ENCODE measurements at regions not wholly inside any gene's neighbourhood (a gene's known extent, or its start where the extent isn't known, plus 50 kb on each side); places are given as distances from the start of the nearest gene placed in this dataset.
"Not testable (repeated sequence)": the region's sequence is repeated elsewhere in the genome, so short reads cannot be mapped to it uniquely, and the experiment has no call there.

GRCh38 chr9:26664087-26664773 lies 228.4 kb downstream of the CAAP1 start:
- DNase-seq, result not testable (repeated sequence)

GRCh38 chr9:26662476-26662875 lies 230.1 kb downstream of the CAAP1 start:
- no peak for DNase-seq

- DNase-seq, result no peak
Observed at GRCh38 chr9:26658476-26658875, 234.1 kb downstream of the CAAP1 start.

- DNase-seq, result no peak
Observed at GRCh38 chr9:26657958-26658357, 234.6 kb downstream of the CAAP1 start.

- no peak for DNase-seq
Observed at GRCh38 chr9:26656003-26656870, 236.4 kb downstream of the CAAP1 start.

GRCh38 chr9:26655166-26655565 lies 237.4 kb downstream of the CAAP1 start:
- DNase-seq, result no peak

DNA sequence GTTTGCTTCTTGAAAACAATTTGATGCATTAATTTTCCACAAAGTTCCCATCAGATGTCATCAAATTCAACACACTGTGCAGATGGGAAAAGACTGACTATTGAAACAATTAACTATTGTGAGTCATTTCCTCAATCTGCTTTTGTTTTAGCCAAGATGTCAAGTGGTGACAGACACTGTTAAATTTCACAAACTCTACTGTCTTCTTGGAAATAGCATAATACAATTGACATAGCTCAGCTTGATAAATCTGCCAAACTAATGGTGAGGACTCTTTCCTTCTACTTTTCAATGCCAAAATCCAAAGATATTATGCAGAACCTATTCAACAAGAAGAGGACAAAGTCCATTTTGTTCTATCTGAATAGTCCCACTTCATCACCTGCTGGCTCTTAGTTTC lies 242.3 kb downstream of the CAAP1 start:
- DNase-seq, result no peak

- no peak for DNase-seq
Observed at GRCh38 chr9:26643826-26644225, 248.8 kb downstream of the CAAP1 start.

DNA sequence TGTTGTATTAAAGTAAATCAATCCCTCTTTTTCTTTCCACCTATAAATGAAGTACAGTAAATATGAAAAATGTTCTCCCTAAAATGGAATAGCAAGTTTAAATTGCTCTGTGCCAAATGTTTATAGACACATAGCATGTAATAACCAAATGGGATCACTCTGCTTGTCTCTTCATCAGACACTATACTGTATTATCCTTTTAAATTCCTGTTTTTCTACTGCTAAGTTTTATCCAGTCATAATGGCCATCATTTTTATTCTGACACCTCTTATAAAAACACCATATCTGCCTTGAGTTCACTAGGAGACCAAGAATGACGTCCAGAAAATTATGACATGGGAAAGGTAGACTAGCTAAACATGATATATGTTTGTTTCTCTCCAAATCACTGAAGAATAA lies 252.8 kb downstream of the CAAP1 start:
- DNase-seq, result no peak

DNA sequence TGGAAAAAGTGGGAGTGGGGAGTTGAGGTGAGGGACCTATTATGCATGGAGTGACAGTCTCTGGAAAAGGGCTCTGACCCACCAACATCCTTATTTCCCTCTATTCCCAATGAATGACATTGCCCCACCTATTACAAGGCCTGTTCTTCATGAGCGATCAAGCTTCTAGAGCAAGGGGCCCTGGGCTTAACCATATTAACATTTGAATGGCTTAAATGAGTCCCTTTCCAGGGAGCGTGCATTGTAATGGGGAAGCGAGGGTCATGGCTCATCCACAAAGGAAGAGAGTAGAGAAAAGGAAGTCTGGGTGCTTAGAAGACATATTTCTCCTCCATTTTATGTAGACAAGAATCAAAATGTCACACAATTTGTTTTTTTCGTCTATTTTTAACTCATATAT lies 255.5 kb downstream of the CAAP1 start:
- no peak for DNase-seq

DNA sequence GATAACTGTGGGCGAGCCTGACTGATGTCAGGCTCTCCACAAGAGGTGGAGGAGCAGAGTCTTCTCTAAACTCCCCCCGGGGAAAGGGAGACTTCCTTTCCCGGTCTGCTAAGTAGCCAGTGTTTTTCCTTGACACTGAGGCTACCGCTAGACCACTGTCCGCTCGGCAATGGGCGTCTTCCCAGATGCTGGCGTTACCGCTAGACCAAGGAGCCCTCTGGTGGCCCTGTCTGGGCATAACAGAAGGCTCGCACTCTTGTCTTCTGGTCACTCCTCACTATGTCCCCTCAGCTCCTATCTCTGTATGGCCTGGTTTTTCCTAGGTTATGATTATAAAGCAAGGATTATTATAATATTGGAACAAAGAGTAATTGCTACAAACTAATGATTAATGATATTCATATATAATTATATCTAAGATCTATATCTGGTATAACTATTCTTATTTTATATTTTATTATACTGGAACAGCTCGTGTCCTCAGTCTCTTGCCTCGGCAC lies 278.7 kb downstream of the CAAP1 start:
- DNase-seq, result not testable (repeated sequence)

GRCh38 chr9:26612211-26612610 lies 280.4 kb downstream of the CAAP1 start:
- no peak for DNase-seq

- no peak for DNase-seq
Observed at GRCh38 chr9:26606756-26607155, 285.8 kb downstream of the CAAP1 start.

DNA sequence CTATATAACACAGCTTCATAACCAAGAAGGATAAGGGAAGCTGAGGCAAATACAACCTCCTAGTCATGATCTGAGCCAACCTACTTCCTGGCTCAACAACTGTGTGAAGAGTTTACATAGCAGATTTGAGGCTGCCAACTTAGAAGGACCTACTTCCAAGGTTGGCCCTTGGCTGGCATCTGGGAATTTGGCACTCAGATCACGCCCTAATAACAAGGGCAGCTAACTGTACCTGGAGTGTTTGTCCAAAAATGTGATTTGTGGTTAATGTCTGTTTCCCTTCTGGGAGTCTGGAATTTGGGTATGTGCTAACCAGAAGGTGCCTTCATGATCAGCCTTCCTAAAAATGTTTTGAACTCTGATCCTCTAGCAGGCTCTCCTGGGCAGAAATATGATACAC lies 287.2 kb downstream of the CAAP1 start:
- no peak for DNase-seq

DNA sequence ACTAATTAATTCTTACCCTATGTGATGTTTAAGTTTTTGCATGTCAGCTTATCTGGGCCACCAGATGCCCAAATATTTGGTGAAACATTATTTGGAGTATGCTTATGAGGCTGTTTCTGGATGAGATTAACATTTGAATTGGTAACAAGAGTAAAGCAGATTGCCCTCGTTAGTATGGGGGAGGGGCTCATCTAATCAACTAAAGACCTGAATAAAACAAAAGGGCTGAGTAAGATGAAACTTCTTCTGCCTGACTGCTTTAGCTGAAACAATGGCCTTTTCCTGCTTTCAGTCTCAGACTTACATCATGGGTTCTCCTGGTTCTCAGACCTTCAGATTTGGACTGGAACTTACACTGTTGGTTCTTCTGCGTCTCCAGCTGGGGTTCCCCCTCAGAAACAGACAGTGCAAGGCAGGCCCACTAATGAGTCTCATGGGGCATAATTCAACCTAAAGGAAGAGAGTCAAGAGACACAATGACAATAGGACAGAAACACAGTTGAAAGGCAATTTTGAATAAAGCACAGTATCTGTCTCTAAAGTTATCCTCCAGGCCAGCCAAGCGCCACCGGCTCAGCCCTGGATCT lies 288.4 kb downstream of the CAAP1 start:
- DNase-seq, result no peak

DNA sequence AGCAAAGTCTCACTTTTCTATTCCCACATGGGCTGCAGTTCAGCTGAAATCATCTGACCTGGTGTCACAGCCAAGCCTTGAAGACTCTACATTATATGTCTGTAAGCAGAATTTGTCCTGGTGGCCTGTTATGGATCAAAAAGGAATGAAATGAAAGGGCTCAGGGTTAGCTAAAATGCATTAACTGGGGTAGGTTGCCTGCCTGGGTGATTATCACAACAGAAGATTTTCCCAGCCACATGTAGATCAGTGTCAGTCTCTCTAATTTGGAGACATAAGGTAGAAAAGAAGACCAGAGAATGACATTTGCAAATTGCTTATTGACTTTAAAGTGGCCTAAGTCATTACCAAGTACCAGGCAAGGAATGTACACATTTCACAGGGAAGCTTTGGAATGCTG lies 289.0 kb downstream of the CAAP1 start:
- no peak for DNase-seq

DNA sequence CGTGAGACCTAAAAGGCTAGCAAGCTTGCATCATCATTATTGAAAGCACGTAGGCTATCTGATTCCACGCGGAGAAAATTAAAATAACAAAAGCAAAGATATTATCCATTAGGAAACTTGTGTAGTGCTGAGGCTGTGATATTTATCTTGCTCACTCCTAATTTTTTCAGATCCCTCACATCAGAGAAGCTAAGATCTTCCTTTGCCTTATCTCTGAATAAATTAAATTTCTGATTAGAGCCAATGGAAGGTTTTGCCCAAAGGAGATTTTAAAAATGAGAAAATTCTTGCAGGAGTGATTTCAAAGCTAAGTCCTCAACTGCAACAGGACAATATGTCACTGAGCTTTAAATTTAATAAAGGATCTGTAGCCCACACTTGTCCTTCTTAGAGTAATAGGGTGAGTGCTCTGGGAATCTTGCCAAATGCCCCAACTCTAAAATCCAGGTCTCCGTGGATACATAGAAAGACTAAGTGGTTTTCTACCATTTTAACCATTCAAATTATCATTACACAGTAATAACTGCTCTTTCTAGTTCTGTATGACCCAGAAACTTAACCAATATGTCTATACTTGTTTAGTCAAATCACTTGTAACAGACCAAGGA lies 295.0 kb downstream of the CAAP1 start:
- DNase-seq, result peak; percentile 69

GRCh38 chr9:26579056-26579455 lies 313.5 kb downstream of the CAAP1 start:
- DNase-seq, result no peak

DNA sequence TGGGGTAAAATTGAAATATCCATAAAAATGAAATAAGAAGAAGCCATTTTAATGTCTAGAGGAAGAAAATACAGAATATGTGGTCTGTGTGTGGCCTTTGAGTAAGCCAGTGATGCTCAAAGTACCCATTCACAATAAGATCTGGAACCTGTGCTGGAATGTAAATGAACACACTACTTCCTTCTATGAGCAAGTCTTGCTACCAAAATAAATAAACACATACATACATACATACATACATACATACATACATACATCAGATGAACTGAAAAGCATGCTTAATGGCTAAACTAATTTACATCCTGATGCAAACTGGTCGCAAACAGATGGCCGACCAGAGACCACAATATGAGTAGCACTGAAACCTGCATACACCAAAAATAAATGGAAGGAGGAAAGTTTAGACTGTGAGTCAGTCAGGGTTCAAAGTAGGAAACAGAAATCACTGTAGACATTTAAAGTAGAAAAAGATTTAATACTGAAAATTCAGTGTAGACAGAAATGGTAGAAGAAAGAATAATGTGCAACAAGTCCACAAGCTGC lies 317.6 kb downstream of the CAAP1 start:
- no peak for DNase-seq

DNA sequence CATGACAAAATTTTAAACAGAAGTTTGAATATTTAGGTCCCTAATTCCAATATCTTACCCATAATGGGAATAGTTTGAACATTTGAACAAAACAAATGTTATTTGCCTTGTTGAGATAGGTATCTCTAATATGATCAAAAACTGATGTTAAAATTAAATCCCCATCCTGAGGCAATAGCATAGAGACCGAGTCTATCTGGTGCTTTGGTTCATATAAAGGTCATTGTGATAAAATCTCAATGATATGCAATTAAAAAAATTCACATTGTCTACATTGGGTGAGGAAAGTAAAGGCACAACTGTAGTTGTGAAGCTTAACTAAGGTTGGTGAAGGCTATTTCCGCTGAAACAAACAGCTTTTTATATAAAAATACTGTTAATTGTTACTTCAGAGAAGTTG lies 318.3 kb downstream of the CAAP1 start:
- DNase-seq, result no peak

- DNase-seq, result no peak
Observed at GRCh38 chr9:26567976-26568375, 324.6 kb downstream of the CAAP1 start.

DNA sequence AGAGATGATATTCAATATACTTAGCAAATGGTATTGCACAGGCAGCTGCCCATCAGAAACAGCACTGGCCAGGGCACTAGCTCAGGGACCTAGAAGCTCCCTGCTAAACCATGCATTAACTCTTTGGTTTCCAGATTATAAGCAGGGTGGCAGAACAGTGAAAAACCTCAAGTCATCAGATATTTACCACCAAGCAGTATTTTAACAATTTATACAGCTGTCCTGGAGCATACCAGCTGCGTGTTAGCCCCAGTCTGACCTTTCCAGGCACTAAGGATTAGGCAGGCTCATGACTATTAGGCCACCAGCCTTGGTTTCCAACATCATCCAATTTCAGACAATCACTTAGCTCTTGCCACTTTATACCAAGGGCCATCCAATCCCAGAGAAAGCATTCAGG lies 326.5 kb downstream of the CAAP1 start:
- no peak for DNase-seq

- DNase-seq, result no peak
Observed at GRCh38 chr9:26565118-26565517, 327.5 kb downstream of the CAAP1 start.
